ENCODE measurements at regions not wholly inside any gene's neighbourhood (a gene's known extent, or its start where the extent isn't known, plus 50 kb on each side); places are given as distances from the start of the nearest gene placed in this dataset.

DNA sequence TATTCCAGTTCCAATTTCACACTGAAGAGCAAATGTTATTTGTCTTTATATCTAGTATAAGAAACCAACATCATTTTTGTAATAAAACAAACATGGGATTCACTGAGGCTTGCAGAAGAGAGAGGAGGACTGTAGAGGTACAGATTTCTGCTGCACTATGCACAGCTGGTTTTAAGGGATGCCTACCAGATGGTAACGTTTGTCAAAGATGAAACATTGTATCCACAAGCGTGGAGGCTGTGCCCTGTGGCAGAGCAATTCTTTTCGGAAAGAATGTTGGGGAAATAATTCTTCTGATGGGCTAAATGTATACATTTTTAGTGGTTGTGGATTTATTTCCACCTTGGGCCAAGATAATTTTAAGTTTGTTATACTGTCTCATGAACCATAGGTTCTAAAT, 272.4 kb downstream of the DUSP10 start:
- no peak for DNase-seq (ENCODE audit: low read depth)

- no peak for DNase-seq (ENCODE audit: low read depth)
Measured at GRCh38 chr1:221470000-221470698, 271.7 kb downstream of the DUSP10 start.

DNA sequence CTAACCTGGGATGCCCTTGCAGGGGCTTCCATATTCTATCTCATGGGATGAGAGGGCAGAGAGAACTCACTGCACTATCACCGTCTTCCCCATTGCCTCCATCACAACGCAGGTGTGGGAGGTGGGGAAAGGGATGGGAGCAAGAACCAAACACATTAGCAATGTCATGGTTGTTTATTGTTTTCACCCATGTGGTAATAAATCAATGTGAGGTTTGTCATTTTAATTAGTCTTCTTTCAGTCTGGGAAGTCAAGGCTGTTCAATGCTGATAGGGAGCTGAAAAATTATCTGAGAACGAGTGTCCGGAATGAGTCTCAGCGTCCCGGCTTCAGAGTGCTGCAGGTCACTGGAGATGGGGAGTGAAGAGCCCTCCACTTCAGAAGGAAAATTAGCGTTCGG, 268.5 kb downstream of the DUSP10 start:
- no peak for DNase-seq (ENCODE audit: low read depth)

- no peak for DNase-seq (ENCODE audit: low read depth)
Measured at GRCh38 chr1:221477252-221477651, 264.6 kb downstream of the DUSP10 start.

DNA sequence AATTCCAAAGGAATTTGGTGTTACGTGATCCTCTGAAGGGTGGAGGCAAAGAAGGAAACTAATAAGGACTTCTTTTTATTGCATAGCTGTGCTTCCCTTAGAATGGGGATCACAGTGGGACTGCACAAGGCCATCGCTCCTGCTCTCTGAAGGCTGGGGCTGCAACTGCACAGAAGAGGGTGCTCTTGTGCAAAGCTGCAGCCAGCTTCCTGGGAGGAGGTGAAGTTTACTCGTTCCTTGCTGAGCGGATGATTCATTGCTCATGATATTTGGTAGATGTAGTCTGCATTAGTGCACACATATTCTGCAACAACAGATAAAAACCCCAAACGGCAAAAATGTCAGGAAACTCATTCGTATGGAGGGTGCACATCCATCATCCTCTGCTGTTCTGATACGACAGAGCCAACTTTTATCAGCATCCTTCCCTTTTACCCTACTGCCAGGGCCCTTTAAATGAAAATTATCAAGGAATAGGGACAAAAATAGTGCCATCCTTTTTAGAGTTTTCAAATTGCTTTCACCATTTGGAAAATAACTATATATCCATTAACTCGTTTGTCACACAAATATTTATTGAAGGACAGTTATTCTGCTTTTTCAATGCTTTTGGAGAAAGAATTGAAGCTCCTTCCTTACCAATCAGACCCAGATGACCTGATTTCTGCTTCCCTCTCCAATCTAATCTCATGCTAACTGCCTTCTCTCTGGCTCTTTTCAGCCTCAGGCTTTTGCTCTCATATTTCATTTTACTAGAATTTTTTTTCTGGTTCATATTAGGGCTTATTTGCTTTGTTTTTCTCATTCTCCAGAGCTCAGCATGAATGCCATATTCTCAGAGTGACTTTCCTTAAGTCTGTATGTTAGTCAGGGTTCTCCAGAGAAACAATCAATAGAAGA, 263.6 kb downstream of the DUSP10 start:
- DNase-seq (ENCODE audit: low read depth): peak; percentile 83

- DNase-seq (ENCODE audit: low read depth): peak; percentile 16
Measured at GRCh38 chr1:221487781-221488524, 253.9 kb downstream of the DUSP10 start.

- DNase-seq (ENCODE audit: low read depth): no peak
Measured at GRCh38 chr1:221488550-221488949, 253.3 kb downstream of the DUSP10 start.

- no peak for DNase-seq (ENCODE audit: low read depth)
Measured at GRCh38 chr1:221494670-221495069, 247.2 kb downstream of the DUSP10 start.

DNA sequence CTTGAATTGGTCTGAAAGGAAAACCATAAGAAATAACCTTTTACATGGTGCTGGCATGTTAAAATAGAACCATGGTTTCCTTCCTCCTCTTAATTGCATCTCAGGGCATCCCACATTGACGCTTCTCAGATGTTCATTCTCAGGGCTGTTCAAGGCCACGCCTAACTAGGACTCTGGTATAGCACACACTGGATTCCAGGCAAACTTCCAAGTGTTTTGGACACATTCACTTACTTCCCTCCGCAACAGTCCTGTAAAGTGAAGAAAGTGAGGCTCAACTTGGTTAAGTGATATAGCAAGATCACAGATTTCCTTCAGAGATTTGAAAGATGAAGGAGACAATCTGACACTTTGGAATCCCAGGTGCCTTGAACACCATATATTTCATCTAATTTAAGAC, 244.8 kb downstream of the DUSP10 start:
- no peak for DNase-seq (ENCODE audit: low read depth)

GRCh38 chr1:221503268-221503667, 238.6 kb downstream of the DUSP10 start:
- DNase-seq (ENCODE audit: low read depth): no peak

DNA sequence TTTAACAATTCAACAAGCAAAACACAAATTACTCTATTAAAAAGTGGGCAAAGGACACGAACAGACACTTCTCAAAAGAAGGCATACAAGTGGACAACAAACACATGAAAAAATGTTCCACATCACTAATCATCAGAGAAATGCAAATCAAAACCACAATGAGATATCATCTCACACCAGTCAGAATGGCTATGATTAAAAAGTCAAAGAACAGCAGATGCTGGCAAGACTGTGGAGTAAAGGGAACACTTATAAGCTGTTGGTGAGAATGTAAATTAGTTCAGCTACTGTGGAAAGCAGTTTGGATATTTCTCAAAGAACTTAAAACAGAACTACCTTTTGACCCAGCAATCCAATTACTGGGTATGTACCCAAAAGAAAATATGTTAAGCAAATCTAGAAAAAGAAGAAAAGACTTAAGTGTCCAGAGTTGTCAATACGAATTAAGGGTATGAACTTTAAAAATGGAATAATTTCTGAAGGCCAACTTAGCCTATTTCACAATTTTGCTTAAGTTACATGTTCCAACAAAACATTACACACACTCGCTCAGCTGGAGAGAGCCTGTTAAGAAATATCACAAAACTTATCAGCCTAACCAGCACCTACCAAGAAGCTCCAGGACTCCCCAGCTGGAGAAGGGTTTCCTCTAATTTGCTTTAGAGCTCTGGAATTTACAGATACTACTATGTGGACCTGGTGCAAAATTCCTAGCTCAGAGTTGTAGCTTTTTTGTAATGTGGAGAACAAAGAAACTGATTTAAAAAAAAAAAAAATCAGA, 232.1 kb downstream of the DUSP10 start:
- DNase-seq (ENCODE audit: low read depth): no peak

DNA sequence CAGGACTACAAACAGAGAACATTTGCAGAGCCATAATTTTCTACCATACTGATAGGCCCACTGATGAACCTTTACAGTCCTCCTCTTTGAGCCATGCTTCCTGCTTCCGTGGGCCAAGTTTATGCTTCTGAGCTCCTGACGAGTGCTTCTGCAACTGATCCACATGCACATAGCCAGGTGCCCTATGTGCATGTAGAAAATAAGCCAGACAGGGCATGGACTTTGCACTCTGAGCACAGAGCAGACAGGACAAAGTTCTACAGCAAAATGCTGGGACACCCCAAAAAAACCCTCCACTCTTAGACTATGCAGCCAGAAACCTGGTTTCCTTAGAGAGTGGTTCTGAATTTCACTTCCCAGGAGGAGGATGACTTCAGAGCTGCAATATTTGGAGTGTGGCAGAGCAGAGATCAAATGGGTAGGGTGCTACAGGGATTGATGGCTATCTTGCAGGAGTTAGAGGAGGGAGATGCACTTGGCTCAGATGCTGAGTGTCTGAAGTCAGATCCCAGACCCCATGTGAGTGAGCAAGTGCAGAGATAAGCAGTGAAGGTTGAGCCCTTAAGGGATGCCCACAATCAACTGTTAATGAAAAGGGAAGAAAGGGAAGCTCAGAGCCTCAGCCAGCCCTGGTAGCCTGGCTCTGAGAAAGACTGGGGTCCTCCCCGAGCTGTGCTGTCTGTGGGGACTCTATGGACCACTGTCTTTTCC, 230.9 kb downstream of the DUSP10 start:
- no peak for DNase-seq (ENCODE audit: low read depth)

DNA sequence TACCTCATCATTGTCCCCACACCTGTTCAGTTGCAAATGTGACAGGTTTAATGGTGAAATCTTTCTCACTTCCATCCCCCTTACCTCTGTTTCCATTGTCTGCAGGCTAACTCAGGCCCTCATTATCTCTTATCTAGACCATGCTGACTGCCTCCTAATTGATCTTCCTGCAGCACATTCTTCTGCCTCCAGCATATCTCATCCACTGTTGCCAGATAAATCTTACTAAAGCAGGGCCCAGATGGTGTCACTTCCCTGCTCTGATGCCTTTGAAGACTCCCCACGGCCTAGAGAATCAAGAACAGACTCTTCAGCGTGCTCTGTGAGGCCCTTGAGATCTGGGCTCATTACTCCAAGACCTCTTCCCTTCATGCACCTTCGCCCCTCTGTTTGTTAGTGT, 230.1 kb downstream of the DUSP10 start:
- no peak for DNase-seq (ENCODE audit: low read depth)

DNA sequence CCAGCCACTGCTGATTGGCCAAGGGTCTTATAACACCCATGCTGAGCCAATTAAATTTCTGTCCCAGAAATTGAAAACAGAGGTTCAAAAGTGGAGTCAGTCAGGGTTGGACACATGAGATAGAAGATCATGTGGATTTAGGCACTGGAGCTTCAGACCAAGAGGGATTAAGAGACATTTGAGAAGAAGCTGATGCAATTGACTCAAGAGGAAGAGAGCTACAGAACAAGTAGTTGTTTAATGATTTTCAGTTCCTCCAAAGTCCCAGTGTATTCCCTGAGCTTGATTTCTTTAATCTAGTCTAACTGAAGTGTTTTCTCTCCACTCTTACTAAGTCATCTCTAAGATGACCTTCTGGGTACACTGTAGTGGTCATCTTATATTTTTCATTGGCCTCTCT, 227.1 kb downstream of the DUSP10 start:
- no peak for DNase-seq (ENCODE audit: low read depth)

GRCh38 chr1:221515496-221515895, 226.4 kb downstream of the DUSP10 start:
- no peak for DNase-seq (ENCODE audit: low read depth)

DNA sequence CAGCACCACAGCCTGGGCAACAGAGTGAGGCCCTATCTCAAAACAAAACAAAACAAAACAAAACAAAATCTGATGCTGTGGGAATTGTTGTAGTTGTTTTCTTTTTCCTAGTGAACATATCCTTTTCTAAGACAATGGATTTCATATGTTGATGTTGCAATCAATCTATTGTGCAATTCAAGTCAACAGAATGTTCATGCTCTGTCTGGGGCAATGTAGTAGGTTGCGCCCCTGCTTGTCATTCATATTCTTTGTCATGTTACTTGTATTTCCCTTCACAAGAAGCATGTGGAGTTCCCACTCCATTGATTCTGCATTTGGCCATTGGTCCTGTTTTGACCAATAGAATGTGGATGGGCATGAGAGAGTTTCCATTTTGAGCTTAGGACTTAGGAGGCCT, 223.9 kb downstream of the DUSP10 start:
- DNase-seq (ENCODE audit: low read depth): peak; percentile 68

GRCh38 chr1:221520250-221520649, 221.6 kb downstream of the DUSP10 start:
- DNase-seq (ENCODE audit: low read depth): no peak

- DNase-seq (ENCODE audit: low read depth): no peak
Measured at GRCh38 chr1:221521686-221522085, 220.2 kb downstream of the DUSP10 start.

GRCh38 chr1:221522529-221522940, 219.4 kb downstream of the DUSP10 start:
- no peak for DNase-seq (ENCODE audit: low read depth)

- DNase-seq (ENCODE audit: low read depth): no peak
Measured at GRCh38 chr1:221525749-221526148, 216.1 kb downstream of the DUSP10 start.

DNA sequence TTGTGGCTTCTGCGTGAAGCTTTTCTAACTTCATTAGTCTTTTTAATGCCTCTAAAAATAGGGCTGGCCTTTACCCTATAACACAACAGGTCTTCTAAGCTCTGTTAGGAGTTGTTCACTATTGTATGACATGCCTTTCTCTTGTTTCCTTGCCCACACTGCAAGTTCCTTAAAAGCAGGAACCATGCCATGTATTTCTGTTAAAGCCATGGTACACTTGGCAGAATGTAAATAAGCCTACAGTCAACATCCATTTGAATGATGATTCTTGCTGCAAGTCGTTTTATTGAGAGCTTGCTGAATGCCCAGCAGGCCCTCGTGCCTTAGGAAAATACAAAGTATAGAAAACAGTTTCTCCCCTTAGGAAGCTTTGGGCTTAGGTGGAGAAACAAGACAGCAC, 214.6 kb downstream of the DUSP10 start:
- no peak for DNase-seq (ENCODE audit: low read depth)

Measured in fibroblast of the conjunctiva (primary cell).